ENCODE measurements at regions not wholly inside any gene's neighbourhood (a gene's known extent, or its start where the extent isn't known, plus 50 kb on each side); places are given as distances from the start of the nearest gene placed in this dataset.

DNA sequence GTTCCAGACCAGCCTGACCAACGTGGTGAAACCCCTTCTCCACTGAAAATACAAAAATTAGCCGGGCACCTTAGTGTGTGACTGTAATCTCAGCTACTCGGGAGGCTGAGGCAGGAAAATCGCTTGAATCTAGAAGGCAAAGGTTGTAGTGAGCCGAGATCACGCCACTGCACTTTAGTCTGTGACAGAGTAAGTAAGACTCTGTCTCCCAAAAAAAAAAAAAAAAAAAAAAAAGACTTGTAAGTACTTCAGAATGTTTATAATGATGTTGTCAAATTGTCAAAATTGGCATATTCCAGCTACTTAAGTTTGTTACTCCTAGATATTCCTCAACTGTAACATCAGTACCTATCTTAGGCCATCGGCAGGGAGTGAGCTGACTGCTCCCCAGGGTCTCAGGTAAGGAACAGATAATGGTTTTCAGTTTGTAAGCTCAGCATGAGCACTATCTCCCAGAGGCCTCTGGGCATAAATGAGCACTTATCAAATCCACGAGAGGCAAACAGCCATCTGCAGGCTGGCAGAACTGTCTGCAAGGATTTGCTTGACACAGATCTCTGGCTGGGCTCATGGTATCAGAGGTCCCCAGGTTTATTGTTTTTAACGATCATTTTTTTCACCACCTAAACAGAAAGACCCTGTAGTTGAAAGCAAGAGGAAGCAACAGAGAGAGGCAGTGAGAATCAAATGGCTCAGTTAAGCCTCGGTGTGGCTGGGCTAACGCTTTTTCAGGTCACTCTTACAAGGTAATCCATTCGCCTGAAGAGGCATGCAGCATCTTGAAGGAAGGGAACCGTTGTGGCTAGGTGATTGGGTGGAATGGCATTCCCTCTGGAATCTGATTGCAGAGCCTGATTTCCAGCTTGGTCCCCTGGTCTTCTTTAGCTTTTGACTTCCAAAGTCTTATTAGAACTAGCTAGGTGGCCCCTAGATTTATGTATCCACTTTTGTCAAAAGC, 115.9 kb downstream of the LY86 start:
- H3K9me3 ChIP-seq (ENCODE audit: control insufficient read depth, low read length) = no peaks in the 10 kb centered on the region
- peaks cover 7% of the 10 kb centered on the region for H3K4me1 ChIP-seq (ENCODE audit: control insufficient read depth, insufficient read depth, low read length, poor library complexity, severe bottlenecking)
- H3K27ac ChIP-seq (ENCODE audit: low read depth, low read length, severe bottlenecking) = no peak overlapping the region
- no peak overlapping the region for H3K4me3 ChIP-seq (ENCODE audit: extremely low read depth, insufficient read depth, low read length, poor library complexity, severe bottlenecking)
- H3K36me3 ChIP-seq (ENCODE audit: control insufficient read depth, insufficient read depth, low read length) = no peaks in the 10 kb centered on the region
- 82 to 91% methylated on average over 7 to 11 of the region's 13 CpGs for WGBS, 2 experiments (ENCODE audit: insufficient coverage in 2 of 2)

DNA sequence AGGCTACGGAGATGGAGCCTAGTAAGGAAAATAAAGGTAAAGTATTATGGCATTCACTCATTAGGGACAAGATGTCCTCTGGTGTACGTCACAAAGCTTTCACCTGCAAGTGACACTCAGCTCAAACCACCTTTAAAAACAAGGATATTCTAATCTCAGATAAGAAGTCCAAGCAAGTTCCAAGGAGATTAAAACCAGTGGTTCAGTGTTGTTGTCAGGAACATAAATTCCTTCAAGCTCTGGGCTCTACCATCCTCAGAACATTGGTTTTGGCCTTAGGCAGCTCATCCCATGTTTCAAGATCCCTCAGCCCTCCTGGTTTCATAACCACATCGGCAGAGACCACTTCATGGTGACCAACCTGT, 116.5 kb downstream of the LY86 start:
- Histone ChIP-seq H3K36me3 (ENCODE audit: control insufficient read depth, insufficient read depth, low read length) (no peaks in the 10 kb centered on the region), H3K4me1 (ENCODE audit: control insufficient read depth, insufficient read depth, low read length, poor library complexity, severe bottlenecking) (peaks cover 3% of the 10 kb centered on the region), H3K27ac (ENCODE audit: low read depth, low read length, severe bottlenecking) (no peak overlapping the region), H3K4me3 (ENCODE audit: extremely low read depth, insufficient read depth, low read length, poor library complexity, severe bottlenecking) (no peak overlapping the region), H3K9me3 (ENCODE audit: control insufficient read depth, low read length) (no peaks in the 10 kb centered on the region)
- 83 to 100% methylated on average over 1 of the region's 3 CpGs for WGBS, 2 experiments (ENCODE audit: insufficient coverage in 2 of 2)

DNA sequence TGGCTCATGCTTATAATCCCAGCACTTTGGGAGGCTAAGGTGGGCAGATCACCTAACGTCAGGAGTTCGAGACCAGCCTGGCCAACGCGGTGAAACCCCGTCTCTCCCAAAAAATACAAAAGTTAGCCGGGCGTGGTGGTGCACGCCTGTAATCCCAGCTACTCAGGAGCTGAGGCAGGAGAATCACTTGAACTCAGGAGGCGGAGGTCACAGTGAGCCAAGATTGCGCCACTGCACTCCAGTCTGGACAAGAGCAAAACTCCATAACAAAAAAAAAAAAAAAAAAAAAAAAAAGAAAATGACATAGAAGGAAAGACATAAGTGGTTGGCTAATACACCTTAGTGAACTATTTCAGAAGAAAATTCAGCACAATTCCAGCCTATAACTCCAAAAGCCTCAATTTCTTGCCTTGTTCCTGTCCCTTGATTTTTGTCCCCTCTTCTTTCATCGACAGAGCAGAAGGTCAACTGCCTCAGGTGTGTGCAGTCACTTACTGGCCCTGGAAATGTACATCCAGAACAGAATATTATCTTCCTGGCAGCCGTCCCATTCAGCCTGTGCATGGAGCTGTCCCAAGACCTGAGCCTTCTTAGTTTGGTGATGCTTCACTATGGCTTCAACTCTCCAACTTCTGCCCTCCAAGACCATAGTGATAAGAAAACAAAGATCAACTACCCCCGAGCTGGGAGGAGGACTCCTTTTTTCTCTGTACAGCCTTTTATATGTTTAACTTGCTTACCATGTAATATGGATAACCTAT, 117.6 kb downstream of the LY86 start:
- H3K4me3 ChIP-seq (ENCODE audit: extremely low read depth, insufficient read depth, low read length, poor library complexity, severe bottlenecking) = no peak overlapping the region
- peaks cover 2% of the 10 kb centered on the region for H3K4me1 ChIP-seq (ENCODE audit: control insufficient read depth, insufficient read depth, low read length, poor library complexity, severe bottlenecking)
- H3K9me3 ChIP-seq (ENCODE audit: control insufficient read depth, low read length) = no peaks in the 10 kb centered on the region
- no peaks in the 10 kb centered on the region for H3K36me3 ChIP-seq (ENCODE audit: control insufficient read depth, insufficient read depth, low read length)
- H3K27ac ChIP-seq (ENCODE audit: low read depth, low read length, severe bottlenecking) = no peak overlapping the region
- 83 to 97% methylated on average over 9 to 10 of the region's 13 CpGs for WGBS, 2 experiments (ENCODE audit: insufficient coverage in 2 of 2)

DNA sequence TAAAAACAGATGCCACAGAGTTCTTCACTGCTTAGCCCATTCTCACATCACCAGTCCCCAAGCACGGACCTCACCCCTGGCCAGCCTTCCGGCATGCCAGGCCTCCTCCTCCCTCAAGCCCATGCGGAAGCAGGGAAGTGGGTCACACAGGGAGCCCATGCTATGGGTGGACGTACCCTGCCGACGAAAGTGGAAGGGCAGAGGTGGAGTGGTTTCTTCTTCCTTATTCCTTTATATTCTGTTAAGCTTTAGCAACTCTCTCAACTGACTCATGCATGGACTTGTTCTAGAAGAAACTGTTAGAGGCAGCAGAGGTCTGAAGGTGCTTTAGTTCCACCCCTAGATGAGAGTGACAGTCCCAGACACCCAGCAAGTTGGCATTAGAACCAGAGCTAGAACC, 118.6 kb downstream of the LY86 start:
- H3K36me3 ChIP-seq (ENCODE audit: control insufficient read depth, insufficient read depth, low read length) = no peaks in the 10 kb centered on the region
- 86 to 100% methylated on average over 1 of the region's 6 CpGs for WGBS, 2 experiments (ENCODE audit: insufficient coverage in 2 of 2)
- H3K4me3 ChIP-seq (ENCODE audit: extremely low read depth, insufficient read depth, low read length, poor library complexity, severe bottlenecking) = no peak overlapping the region
- no peak overlapping the region for H3K27ac ChIP-seq (ENCODE audit: low read depth, low read length, severe bottlenecking)
- peaks cover 2% of the 10 kb centered on the region for H3K4me1 ChIP-seq (ENCODE audit: control insufficient read depth, insufficient read depth, low read length, poor library complexity, severe bottlenecking)
- no peaks in the 10 kb centered on the region for H3K9me3 ChIP-seq (ENCODE audit: control insufficient read depth, low read length)

DNA sequence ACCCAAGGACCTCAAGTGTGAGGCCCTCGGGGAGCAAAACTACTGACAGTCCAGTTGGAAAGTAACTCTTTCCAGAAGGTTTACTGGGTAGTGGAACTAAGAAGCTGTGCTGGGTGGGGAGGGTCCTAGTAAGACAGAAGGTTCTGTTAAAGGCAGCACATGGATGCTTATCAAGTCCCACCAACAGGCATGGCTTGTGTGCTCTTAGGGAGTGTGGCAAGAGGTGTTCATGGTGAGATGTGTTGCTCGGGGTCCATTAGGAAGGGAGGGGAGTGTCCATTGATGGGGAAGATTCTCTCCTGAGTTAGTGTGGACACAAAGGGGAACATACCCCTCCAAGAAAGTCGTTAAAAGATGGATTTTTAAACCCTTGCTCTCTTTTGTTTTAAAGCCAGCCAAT, 120.6 kb downstream of the LY86 start:
- Histone ChIP-seq H3K4me1 (ENCODE audit: control insufficient read depth, insufficient read depth, low read length, poor library complexity, severe bottlenecking) (peaks cover 5% of the 10 kb centered on the region), H3K9me3 (ENCODE audit: control insufficient read depth, low read length) (no peaks in the 10 kb centered on the region), H3K4me3 (ENCODE audit: extremely low read depth, insufficient read depth, low read length, poor library complexity, severe bottlenecking) (no peak overlapping the region), H3K27ac (ENCODE audit: low read depth, low read length, severe bottlenecking) (no peak overlapping the region), H3K36me3 (ENCODE audit: control insufficient read depth, insufficient read depth, low read length) (no peaks in the 10 kb centered on the region)
- WGBS, 2 experiments (ENCODE audit: insufficient coverage in 2 of 2) = 89 to 95% methylated on average over 1 to 2 of the region's 3 CpGs

DNA sequence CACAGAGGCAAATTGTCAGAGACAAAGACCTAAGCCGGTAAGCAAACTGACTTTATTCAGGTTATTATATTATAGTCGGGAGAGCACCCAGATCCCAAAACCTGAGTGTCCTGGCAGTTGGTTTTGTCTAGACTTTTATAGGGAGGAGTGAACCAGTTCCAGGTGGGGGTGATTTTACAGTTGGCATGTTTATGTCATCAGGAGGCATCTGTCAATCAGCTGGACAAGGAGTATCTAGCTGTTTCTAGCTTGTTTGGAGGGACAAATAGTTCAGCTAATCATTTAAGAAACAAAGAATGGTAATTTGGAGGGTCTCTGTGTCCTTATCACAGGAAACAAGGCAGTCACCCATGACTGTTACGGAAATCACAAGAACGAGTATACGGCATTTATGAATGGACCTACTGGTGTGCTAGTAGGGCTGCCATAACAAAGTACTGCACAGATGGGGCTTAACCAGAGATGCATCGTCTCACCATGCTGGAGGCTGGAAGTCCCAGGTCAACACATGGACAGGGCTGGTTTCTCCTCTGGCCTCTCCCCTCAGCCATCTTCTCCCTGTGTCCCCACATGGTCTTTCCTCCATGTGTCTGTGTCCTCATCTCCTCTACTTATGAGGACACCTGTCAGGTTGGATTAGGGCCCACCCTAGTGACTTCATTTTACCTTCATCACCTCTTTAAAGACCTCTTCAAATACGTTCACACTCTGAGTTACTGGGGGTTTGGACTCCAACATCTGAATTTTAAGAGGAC, 122.7 kb downstream of the LY86 start:
- 77 to 85% methylated on average over 6 to 7 of the region's 7 CpGs for WGBS, 2 experiments (ENCODE audit: insufficient coverage in 2 of 2)
- no peaks in the 10 kb centered on the region for H3K36me3 ChIP-seq (ENCODE audit: control insufficient read depth, insufficient read depth, low read length)

DNA sequence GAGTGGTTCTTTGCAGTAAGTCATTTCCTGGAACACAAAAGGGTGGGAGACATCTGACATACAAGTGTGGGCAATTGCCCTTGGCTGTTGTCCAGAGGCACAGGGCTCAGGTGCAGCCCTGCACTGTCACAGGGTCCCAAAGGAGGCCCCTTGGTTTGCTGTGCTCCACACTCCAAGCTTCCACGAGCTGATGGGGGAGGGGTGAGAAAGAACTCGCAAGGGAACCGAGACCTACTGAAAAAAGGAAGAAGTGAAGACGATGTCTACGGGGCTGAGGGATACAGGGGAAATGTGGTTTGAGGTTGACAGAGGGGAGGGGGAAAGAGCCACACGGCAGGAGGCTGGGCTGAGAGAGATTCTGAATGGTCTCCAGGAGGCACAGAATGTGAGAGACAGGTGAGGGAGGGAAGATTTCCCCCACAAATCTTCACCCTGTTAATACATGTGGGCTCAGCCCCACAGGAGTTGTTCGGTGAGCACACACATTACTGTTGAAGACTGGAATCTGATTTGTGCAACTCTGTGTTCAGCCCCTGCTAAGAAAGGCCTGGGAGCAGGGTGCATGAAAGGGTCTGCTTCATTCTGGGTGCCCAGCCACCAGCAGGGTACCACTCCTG, 123.4 kb downstream of the LY86 start:
- peaks cover 16% of the 10 kb centered on the region for H3K4me1 ChIP-seq (ENCODE audit: control insufficient read depth, insufficient read depth, low read length, poor library complexity, severe bottlenecking)
- H3K9me3 ChIP-seq (ENCODE audit: control insufficient read depth, low read length) = no peaks in the 10 kb centered on the region
- H3K36me3 ChIP-seq (ENCODE audit: control insufficient read depth, insufficient read depth, low read length) = no peaks in the 10 kb centered on the region
- no peak overlapping the region for H3K27ac ChIP-seq (ENCODE audit: low read depth, low read length, severe bottlenecking)
- WGBS, 2 experiments (ENCODE audit: insufficient coverage in 2 of 2) = 71 to 82% methylated on average over 4 to 7 of the region's 7 CpGs
- H3K4me3 ChIP-seq (ENCODE audit: extremely low read depth, insufficient read depth, low read length, poor library complexity, severe bottlenecking) = no peak overlapping the region

More for the DNA sequence above, 122.7 kb downstream of the LY86 start:
- Histone ChIP-seq H3K9me3 (ENCODE audit: control insufficient read depth, low read length) (no peaks in the 10 kb centered on the region), H3K27ac (ENCODE audit: low read depth, low read length, severe bottlenecking) (no peak overlapping the region), H3K4me3 (ENCODE audit: extremely low read depth, insufficient read depth, low read length, poor library complexity, severe bottlenecking) (no peak overlapping the region), H3K4me1 (ENCODE audit: control insufficient read depth, insufficient read depth, low read length, poor library complexity, severe bottlenecking) (peaks cover 16% of the 10 kb centered on the region)

DNA sequence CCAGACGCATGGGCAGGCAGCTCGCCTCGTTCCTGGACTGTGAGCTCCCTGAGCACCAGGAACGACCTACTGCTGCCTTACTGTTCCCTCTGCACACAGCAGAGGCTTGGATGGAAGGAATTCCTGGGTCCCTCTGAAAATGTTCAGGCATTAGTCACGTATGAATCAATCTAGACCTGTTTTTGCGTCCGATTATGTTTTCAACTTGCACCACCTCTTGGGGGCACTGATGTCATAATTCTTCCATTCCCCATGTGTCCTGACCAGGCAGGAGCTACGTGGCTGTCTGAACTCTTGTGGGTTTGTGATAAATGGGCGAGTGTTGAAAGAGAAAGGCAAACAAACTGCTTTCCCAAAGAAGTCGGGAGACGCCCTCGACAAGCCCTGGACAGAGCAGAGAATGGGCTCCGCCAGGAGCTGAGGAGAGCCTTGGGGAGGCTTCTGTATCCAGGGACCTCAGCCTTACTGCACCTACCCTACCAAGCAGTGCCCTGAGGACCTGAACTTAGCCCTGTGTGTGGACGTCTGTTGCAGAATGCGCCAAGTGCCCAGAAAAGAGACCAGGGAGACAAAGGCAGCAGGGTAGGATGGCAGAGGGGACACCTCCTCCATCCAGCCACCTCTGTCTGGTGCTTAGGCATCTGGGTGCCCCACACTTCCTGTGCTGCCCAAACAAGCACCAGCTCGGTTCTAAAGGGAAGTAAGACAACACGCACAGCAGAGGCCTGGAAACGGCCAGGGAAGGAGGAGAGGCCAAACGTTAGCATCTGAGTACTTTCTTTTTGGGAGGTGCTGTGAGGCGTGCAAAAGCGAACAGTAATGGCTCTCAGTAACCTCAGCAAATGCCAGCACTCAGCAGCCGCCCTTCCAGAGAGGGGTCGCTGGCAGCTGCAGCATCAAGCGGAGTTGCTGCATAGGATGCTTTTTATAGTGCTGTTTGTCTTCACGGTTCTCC, 124.2 kb downstream of the LY86 start:
- no peaks in the 10 kb centered on the region for H3K9me3 ChIP-seq (ENCODE audit: control insufficient read depth, low read length)
- no peaks in the 10 kb centered on the region for H3K36me3 ChIP-seq (ENCODE audit: control insufficient read depth, insufficient read depth, low read length)
- WGBS, 2 experiments (ENCODE audit: insufficient coverage in 2 of 2) = 83 to 91% methylated on average over 20 to 22 of the region's 25 CpGs
- no peak overlapping the region for H3K4me3 ChIP-seq (ENCODE audit: extremely low read depth, insufficient read depth, low read length, poor library complexity, severe bottlenecking)
- peaks cover 16% of the 10 kb centered on the region for H3K4me1 ChIP-seq (ENCODE audit: control insufficient read depth, insufficient read depth, low read length, poor library complexity, severe bottlenecking)
- H3K27ac ChIP-seq (ENCODE audit: low read depth, low read length, severe bottlenecking) = no peak overlapping the region

DNA sequence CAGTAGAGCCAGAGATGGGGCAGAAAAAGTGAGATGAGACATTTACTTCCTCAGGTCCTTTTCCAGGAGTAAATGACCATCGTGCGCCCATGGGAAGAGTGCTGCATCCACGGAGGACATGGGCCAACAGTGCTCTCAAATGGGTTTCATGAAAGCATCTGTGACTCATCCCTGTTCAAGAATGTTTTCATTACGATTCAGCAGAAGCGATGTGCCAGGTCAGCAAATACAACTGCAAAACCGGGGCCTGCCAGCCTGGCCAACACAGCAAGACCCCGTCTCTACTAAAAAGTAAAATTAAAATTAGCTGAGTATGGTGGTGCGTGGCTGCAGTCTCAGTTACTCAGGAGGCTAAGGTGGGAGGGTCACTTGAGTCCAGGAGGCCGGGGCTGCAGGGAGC, 125.1 kb downstream of the LY86 start:
- no peaks in the 10 kb centered on the region for H3K9me3 ChIP-seq (ENCODE audit: control insufficient read depth, low read length)
- WGBS, 2 experiments (ENCODE audit: insufficient coverage in 2 of 2) = 92 to 96% methylated on average over 7 to 9 of the region's 9 CpGs

More for the DNA sequence above, 125.1 kb downstream of the LY86 start:
- H3K4me1 ChIP-seq (ENCODE audit: control insufficient read depth, insufficient read depth, low read length, poor library complexity, severe bottlenecking) = peaks cover 16% of the 10 kb centered on the region
- H3K4me3 ChIP-seq (ENCODE audit: extremely low read depth, insufficient read depth, low read length, poor library complexity, severe bottlenecking) = no peak overlapping the region
- no peak overlapping the region for H3K27ac ChIP-seq (ENCODE audit: low read depth, low read length, severe bottlenecking)
- H3K36me3 ChIP-seq (ENCODE audit: control insufficient read depth, insufficient read depth, low read length) = no peaks in the 10 kb centered on the region

Measured in mesodermal cell (in vitro differentiated cells).